Stimulated activated CD4-positive, alpha-beta T cell treated with anti-CD3 and anti-CD28 coated beads, Interleukin-2, amount 100 ng/mL, for 4 hours (primary cell): ENCODE measurements at regions not wholly inside any gene's neighbourhood (a gene's known extent, or its start where the extent isn't known, plus 50 kb on each side); places are given as distances from the start of the nearest gene placed in this dataset.

Experiments used
- DNase-seq: peaks from one replicate; pipeline ENCODE4 v3.0.0-alpha.2; 2020; ENCODE audit warnings: low read depth

- DNase-seq: no peak
Measured at GRCh38 chr5:8138884-8139283, 269.9 kb downstream of the MTRR start.

GRCh38 chr5:8150791-8151190, 281.8 kb downstream of the MTRR start:
- no peak for DNase-seq

- no peak for DNase-seq
Measured at GRCh38 chr5:8156706-8157105, 287.8 kb downstream of the MTRR start.

- DNase-seq: no peak
Measured at GRCh38 chr5:8157320-8157822, 288.4 kb downstream of the MTRR start.

GRCh38 chr5:8176101-8176693, 307.2 kb downstream of the MTRR start:
- DNase-seq: no peak

GRCh38 chr5:8184455-8185063, 315.6 kb downstream of the MTRR start:
- DNase-seq: no peak

- no peak for DNase-seq
Measured at GRCh38 chr5:8185852-8186251, 316.9 kb downstream of the MTRR start.

GRCh38 chr5:8188874-8189565, 320.1 kb downstream of the MTRR start:
- no peak for DNase-seq

GRCh38 chr5:8192840-8193239, 323.9 kb downstream of the MTRR start:
- no peak for DNase-seq

GRCh38 chr5:8196061-8196460, 327.1 kb downstream of the MTRR start:
- DNase-seq: no peak

- DNase-seq: no peak
Measured at GRCh38 chr5:8208307-8208706, 339.4 kb downstream of the MTRR start.

- no peak for DNase-seq
Measured at GRCh38 chr5:8209500-8209899, 340.6 kb downstream of the MTRR start.

GRCh38 chr5:8213701-8214240, 344.8 kb downstream of the MTRR start:
- DNase-seq: no peak

GRCh38 chr5:8216921-8217320, 348.0 kb downstream of the MTRR start:
- DNase-seq: no peak

GRCh38 chr5:8226148-8226547, 357.2 kb downstream of the MTRR start:
- no peak for DNase-seq

GRCh38 chr5:8227112-8227511, 358.2 kb downstream of the MTRR start:
- no peak for DNase-seq

GRCh38 chr5:8229551-8229950, 360.6 kb downstream of the MTRR start:
- DNase-seq: no peak

- DNase-seq: no peak
Measured at GRCh38 chr5:8230868-8231267, 361.9 kb downstream of the MTRR start.

- DNase-seq: no peak
Measured at GRCh38 chr5:8233479-8233878, 364.5 kb downstream of the MTRR start.

GRCh38 chr5:8234179-8234770, 365.3 kb downstream of the MTRR start:
- no peak for DNase-seq

GRCh38 chr5:8238080-8238479, 369.1 kb downstream of the MTRR start:
- DNase-seq: no peak

- no peak for DNase-seq
Measured at GRCh38 chr5:8239198-8239597, 370.2 kb downstream of the MTRR start.

GRCh38 chr5:8239646-8240045, 370.7 kb downstream of the MTRR start:
- no peak for DNase-seq
